DMS53 treated with DMSO at 0.1 percent for 48 hours (cell line): ENCODE measurements at regions not wholly inside any gene's neighbourhood (a gene's known extent, or its start where the extent isn't known, plus 50 kb on each side); places are given as distances from the start of the nearest gene placed in this dataset.

Source experiments
- DNase-seq: peaks from one replicate; lab custom pipeline; 2025; ENCODE audit not compliant: unreplicated experiment; lab: John Stamatoyannopoulos, UW

DNA sequence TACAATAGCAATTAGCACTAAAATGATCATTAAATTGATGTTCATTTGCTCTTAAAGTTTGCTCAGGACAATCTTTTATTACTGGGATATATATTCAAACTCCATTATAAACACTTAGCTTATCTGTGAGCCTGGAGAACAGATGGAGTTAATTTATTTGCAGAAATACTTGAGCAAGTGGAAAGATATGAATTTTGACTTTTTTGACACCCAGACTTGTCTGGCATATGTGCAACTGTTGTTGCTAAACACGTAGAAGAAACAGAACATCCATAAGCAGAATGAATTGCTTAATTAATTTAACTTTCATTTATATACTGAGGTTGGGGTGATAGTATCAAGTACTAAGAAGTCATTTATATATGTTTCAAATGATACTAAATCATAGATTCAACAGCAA, 820.7 kb upstream of the TYRP1 start:
- no peak for DNase-seq

DNA sequence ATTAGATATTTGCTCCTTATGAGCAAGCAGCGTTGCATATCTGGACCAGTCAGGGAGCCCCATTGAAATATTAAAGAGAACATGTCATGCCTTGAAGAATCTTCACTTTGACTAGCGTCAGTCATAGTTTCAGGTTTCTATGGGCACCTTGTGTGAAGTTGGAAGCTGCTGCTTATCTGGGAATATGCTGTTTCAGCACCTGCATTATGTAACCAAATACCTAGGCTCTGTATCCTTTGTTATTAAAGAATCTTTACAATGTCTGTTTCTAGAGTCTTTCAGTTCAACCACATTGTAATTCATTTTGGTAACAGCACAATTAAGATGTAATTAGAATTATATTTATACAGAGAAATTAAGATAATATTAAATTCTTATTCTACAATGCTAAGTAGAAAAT, 818.8 kb upstream of the TYRP1 start:
- no peak for DNase-seq

DNA sequence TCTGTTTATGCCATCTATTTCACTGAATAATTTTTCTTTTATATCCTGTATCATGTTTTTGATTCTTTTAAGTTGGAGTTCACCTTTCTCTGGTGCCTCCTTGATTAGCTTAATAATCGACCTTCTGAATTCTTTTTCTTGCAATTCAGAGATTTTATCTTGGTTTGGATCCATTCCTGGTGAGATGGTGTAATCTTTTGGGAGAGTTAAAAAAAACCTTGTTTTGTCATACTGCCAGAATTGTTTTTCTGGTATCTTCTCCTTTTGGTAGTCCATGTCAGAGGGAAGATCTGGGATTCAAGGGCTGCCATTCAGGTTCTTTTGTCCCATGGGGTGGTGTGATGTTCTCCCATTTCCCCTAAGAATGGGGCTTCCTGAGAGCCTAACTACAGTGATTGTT, 800.8 kb upstream of the TYRP1 start:
- no peak for DNase-seq

DNA sequence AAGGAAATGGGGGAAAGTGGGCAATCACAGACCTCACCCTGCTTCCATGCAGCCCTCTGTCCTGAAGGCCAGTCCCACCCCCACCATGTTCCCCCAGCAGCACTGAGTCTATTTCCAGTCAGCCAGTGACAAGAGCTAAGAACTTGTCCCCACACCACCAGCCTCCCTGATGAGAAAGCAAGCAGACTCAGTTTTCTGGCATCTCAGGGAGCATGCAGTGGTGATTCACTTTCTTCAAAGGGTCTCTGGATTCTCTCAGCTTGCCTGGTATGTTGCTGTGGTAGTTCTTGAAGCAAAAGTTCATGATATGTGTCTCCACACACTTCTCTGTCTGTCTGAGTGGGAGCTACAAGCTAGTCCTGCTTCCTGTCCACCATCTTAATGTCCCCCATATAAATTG, 799.9 kb upstream of the TYRP1 start:
- DNase-seq: no peak

GRCh38 chr9:11894136-11894535, 799.0 kb upstream of the TYRP1 start:
- no peak for DNase-seq

GRCh38 chr9:11902610-11903009, 790.6 kb upstream of the TYRP1 start:
- DNase-seq: no peak

DNA sequence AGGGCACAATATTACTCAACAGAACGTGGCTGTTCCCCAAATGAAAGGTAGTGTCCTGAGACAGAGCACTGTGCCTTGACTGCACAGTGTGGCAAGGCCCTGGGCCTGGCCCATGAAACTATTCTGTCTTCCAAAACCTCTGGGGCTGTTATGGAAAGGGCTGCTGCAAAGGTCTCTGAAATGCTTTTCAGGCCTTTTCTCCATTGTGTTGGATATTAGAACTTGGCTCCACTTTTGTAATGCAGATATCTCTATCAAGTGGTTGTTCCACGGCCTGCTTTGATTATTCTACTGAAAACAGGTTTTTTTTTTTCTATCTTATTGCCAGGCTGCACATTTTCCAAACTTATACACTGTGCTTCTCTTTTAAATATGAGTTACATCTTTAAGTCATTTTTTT, 777.5 kb upstream of the TYRP1 start:
- no peak for DNase-seq

GRCh38 chr9:11928871-11929321, 764.3 kb upstream of the TYRP1 start:
- DNase-seq: no peak

GRCh38 chr9:11931109-11931508, 762.1 kb upstream of the TYRP1 start:
- no peak for DNase-seq

- no peak for DNase-seq
Observed at GRCh38 chr9:11931751-11932150, 761.4 kb upstream of the TYRP1 start.

DNA sequence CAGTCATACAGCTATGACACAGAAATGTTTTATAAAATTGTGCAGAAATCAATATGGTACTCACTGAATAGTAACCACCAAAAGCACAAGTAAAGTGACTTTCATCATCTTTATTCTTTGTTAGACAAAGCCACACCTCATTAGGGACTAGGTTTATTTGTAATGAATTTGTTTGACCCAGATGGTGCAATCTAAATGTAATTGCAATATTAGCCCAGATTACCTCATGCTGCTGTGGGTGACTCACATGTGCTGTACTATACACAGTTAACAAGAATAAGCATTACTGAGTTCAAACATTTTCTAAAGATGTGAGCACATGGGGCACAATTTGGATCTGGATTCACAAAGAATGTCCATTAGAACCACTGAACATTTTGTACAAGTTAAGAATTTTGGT, 759.3 kb upstream of the TYRP1 start:
- peak; percentile 1 for DNase-seq

- DNase-seq: no peak
Observed at GRCh38 chr9:11946531-11946930, 746.7 kb upstream of the TYRP1 start.

- DNase-seq: no peak
Observed at GRCh38 chr9:11962327-11962726, 730.9 kb upstream of the TYRP1 start.

- no peak for DNase-seq
Observed at GRCh38 chr9:11966786-11967185, 726.4 kb upstream of the TYRP1 start.

DNA sequence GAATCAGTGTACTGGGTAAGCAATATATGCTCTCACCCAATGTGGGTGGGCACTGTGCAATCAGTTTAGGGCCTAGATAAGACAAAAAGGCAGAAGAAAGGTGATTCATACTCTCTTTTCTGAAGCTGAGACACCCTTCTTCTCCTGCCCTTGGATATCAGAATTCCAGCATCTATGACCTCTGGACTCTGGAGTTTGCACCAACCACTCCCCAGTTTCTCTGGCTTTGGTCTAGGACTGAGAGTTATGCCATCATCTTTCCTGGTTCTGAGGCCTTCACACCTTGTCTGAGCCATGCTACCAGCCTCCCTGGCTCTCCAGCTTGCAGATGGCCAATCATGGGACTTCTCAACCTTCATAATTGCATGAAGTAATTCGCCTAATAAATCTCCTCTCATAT, 724.6 kb upstream of the TYRP1 start:
- no peak for DNase-seq

DNA sequence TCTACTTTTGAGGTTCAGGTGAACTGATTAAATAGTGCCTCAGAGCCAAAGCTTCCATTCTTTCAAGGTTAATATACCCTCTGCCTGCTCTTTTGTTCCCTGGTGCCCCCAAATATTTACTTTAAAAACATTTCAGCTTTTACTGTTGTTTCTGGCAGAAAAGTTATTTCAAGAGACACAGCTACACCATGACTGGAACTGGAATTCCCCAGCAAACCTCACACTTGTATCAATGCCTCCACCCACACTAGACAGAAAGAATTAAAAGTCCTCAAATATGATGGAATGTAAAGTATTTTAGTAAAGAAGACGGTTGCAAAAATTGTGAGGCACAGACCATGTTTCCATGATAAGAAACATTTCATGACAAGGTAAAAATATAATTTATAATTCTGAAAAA, 720.2 kb upstream of the TYRP1 start:
- no peak for DNase-seq

DNA sequence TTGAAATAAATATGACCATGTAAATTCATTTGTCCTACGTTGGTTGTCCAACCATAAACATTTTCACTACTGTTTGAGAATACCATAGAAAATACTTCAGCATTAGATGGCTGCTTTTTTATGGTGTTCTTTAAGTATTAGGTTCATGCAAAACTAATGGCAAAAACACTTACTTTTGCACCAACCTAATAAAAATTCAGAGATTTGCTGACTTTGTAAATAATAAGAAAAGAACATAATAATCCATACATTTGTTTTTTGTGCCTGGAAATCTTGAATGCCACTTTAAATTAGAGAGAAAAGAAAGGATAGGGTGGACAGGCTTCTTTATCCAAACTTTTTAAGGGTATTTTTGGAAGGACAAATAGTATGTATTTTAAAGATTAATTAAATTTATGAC, 719.7 kb upstream of the TYRP1 start:
- DNase-seq: no peak

DNA sequence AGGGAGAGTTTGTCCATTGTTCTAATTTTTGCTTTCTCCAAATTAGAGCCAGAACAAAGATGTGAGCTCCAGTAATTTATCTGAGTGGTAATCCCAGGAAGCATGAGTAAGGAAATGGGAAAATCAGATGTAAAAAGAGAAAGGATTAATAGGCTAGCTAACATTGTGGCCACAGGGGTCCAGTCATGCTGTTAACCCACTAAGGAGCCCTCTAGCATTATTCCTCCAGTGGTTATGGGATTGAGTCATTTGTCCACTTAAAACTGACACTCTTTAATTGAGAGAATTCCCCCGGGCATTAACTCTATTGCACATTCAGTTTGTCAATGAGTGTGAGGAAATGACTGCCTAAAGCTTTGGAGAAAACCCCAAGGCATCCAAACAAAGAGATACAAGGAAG, 700.3 kb upstream of the TYRP1 start:
- no peak for DNase-seq

DNA sequence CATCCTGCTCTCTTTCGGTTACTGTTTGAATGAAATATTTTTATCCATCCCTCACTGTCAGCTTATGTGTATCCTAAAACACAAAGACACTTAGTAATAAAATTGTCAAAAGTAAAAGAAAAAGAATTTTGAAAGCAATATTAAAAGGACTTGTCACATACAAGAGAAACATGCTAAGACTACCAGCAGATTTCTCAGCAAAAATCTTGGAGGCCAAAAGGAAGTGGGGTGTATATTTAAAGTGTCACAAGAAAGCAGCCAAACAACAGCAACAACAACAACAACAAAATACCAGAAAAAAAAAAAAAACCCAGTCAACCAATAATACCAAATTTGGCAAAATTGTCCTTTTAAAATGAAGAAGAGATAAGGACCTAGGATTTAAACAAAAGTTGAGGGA, 678.7 kb upstream of the TYRP1 start:
- no peak for DNase-seq

- no peak for DNase-seq
Observed at GRCh38 chr9:12054235-12054634, 639.0 kb upstream of the TYRP1 start.

- no peak for DNase-seq
Observed at GRCh38 chr9:12056874-12057273, 636.3 kb upstream of the TYRP1 start.

DNA sequence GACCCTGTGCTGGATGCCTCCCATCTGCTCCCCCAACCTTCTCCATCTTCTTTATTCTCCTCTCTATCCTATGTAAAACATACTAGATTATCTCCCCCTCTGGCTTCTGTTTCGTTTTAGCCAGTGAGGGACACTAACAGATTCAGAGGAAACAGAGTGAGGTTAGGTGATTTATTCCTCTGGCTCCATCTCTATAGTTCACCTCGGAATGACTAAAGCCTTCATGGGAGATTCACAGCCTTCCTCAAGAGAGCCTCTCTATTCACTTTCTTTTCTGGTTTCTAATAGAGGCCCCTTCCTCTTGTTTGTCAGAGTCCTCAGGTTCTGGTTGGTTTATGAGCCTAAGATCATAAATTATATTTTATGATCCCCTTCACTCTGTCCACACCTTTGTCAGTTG, 633.1 kb upstream of the TYRP1 start:
- no peak for DNase-seq

DNA sequence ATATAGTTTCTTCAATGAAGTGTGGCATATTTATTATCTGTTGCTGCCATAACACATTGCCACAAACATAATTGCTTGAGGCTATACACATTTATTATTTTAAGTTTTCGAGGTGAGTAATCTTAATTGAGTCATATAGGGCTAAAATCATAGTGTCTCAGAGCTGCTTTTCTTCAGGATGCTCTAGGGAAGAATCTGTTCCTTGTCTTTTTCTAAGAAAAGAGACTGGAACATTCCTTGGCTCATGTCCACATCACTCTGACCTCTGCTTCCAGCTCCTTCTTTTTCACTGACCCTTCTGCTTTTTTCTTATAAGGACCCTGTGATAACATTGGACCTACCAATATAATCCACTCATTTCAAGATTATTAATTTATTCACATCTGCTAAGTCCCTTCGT, 632.4 kb upstream of the TYRP1 start:
- DNase-seq: no peak

DNA sequence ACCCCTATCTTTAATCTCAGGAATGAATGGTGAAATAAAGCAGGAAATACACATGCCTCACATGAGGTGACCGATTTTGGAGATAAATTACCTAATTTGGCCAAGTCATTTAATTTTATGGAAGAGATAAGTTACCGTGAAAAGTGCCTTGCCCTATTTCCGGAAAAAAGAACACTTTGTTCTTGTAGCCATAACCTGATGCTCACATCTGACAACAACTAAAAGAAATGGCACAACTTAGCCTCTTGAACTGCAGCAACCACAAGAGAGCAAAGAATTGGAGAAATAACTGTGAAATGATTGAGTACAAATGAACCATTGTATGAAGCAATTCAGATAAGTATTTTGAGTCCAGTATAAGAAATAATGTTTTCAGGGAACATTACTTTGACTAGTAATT, 628.1 kb upstream of the TYRP1 start:
- no peak for DNase-seq
